Stimulated activated naive CD8-positive, alpha-beta T cell treated with anti-CD3 and anti-CD28 coated beads, Interleukin-15, amount 100 ng/mL, for 72 hours (primary cell): ENCODE measurements at regions not wholly inside any gene's neighbourhood (a gene's known extent, or its start where the extent isn't known, plus 50 kb on each side); places are given as distances from the start of the nearest gene placed in this dataset.
"Not testable (repeated sequence)": the region's sequence is repeated elsewhere in the genome, so short reads cannot be mapped to it uniquely, and the experiment has no call there.

Source experiments
- ATAC-seq: fragments of 150-1000 bp; cut with Tn5 transposase; 2 replicates; pipeline ENCODE4 v1.10.0; 2021; ENCODE audit warnings: mild to moderate bottlenecking, moderate library complexity
- DNase-seq, 2 donors: peaks; one replicate each; pipeline ENCODE4 v3.0.0; 2021 to 2022
- H3K27ac Mint-ChIP-seq, 2 donors: one replicate each; pipeline ENCODE4 v1.8.0; 2022; ENCODE audit warnings: mild to moderate bottlenecking in 2 of 2, mixed read lengths in 2 of 2, moderate library complexity in 2 of 2
- H3K27me3 Mint-ChIP-seq: one replicate; pipeline ENCODE4 v1.8.0; 2022; ENCODE audit warnings: mixed read lengths
- H3K4me1 Mint-ChIP-seq: one replicate; pipeline ENCODE4 v1.8.0; 2022; ENCODE audit warnings: mild to moderate bottlenecking, mixed read lengths
- H3K4me3 Mint-ChIP-seq, 2 donors: one replicate each; pipeline ENCODE4 v1.8.0; 2022; ENCODE audit warnings: mild to moderate bottlenecking in 2 of 2, mixed read lengths in 2 of 2, moderate library complexity in 1 of 2
- H3K9me3 Mint-ChIP-seq, 2 donors: one replicate each; pipeline ENCODE4 v1.8.0; 2022; ENCODE audit warnings: mixed read lengths in 2 of 2

- no peak overlapping the region for H3K27ac Mint-ChIP-seq
- no peaks in the 10 kb centered on the region for H3K9me3 Mint-ChIP-seq
- no peaks in the 10 kb centered on the region for H3K4me1 Mint-ChIP-seq
- DNase-seq: no peak
- no peak for ATAC-seq
- no peaks in the 10 kb centered on the region for H3K27me3 Mint-ChIP-seq
- no peak overlapping the region for H3K4me3 Mint-ChIP-seq
These were observed 342.6 kb downstream of the NSUN3 start for GRCh38 chr3:94405258-94406035.

- H3K4me1 Mint-ChIP-seq: no peaks in the 10 kb centered on the region
- DNase-seq: no peak
- H3K4me3 Mint-ChIP-seq: no peak overlapping the region
- H3K27me3 Mint-ChIP-seq: no peaks in the 10 kb centered on the region
- H3K9me3 Mint-ChIP-seq: no peaks in the 10 kb centered on the region
- no peak overlapping the region for H3K27ac Mint-ChIP-seq
- ATAC-seq: no peak
These were observed 343.7 kb downstream of the NSUN3 start for GRCh38 chr3:94406595-94406994.

GRCh38 chr3:94412936-94413335 lies 350.1 kb downstream of the NSUN3 start:
- H3K9me3 Mint-ChIP-seq, ATAC-seq, H3K4me1 Mint-ChIP-seq, H3K27me3 Mint-ChIP-seq, DNase-seq, H3K4me3 Mint-ChIP-seq: not testable (repeated sequence)
- H3K27ac Mint-ChIP-seq: peak overlapping the region in 1 of 2 donors; percentile 22

GRCh38 chr3:94413336-94414108 lies 350.7 kb downstream of the NSUN3 start:
- DNase-seq (no peak), ATAC-seq (no peak)
- Mint-ChIP-seq H3K9me3 (peaks cover 0 to 3% of the 10 kb centered on the region in 2 donors), H3K4me3 (no peak overlapping the region), H3K27ac (no peak overlapping the region), H3K4me1 (no peaks in the 10 kb centered on the region), H3K27me3 (no peaks in the 10 kb centered on the region)

GRCh38 chr3:94414418-94414817 lies 351.6 kb downstream of the NSUN3 start:
- H3K9me3 Mint-ChIP-seq: peaks cover 0 to 12% of the 10 kb centered on the region in 2 donors
- no peak overlapping the region for H3K4me3 Mint-ChIP-seq
- H3K4me1 Mint-ChIP-seq: no peaks in the 10 kb centered on the region
- DNase-seq (no peak), ATAC-seq (no peak)
- H3K27me3 Mint-ChIP-seq: no peaks in the 10 kb centered on the region
- no peak overlapping the region for H3K27ac Mint-ChIP-seq

- DNase-seq (no peak), ATAC-seq (no peak)
- H3K9me3 Mint-ChIP-seq: peaks cover 5 to 28% of the 10 kb centered on the region in 2 donors
- no peaks in the 10 kb centered on the region for H3K4me1 Mint-ChIP-seq
- H3K27ac Mint-ChIP-seq: no peak overlapping the region
- no peak overlapping the region for H3K4me3 Mint-ChIP-seq
- no peaks in the 10 kb centered on the region for H3K27me3 Mint-ChIP-seq
These were observed 353.9 kb downstream of the NSUN3 start for GRCh38 chr3:94416768-94417167.

- peaks cover 9 to 33% of the 10 kb centered on the region in 2 donors for H3K9me3 Mint-ChIP-seq
- no peaks in the 10 kb centered on the region for H3K4me1 Mint-ChIP-seq
- DNase-seq (no peak), ATAC-seq (no peak)
- H3K4me3 Mint-ChIP-seq: no peak overlapping the region
- H3K27me3 Mint-ChIP-seq: no peaks in the 10 kb centered on the region
- H3K27ac Mint-ChIP-seq: peak overlapping the region in 1 of 2 donors; percentile 28
These were observed 355.1 kb downstream of the NSUN3 start for GRCh38 chr3:94417963-94418455.

- peaks cover 14 to 33% of the 10 kb centered on the region in 2 donors for H3K9me3 Mint-ChIP-seq
- H3K27ac Mint-ChIP-seq: no peak overlapping the region
- no peak for DNase-seq
- no peak for ATAC-seq
- H3K4me1 Mint-ChIP-seq: no peaks in the 10 kb centered on the region
- no peaks in the 10 kb centered on the region for H3K27me3 Mint-ChIP-seq
- no peak overlapping the region for H3K4me3 Mint-ChIP-seq
These were observed 358.1 kb downstream of the NSUN3 start for GRCh38 chr3:94420931-94421330.

GRCh38 chr3:94423578-94423977 lies 360.7 kb downstream of the NSUN3 start:
- H3K4me1 Mint-ChIP-seq: no peaks in the 10 kb centered on the region
- no peak overlapping the region for H3K27ac Mint-ChIP-seq
- ATAC-seq (no peak), DNase-seq (no peak)
- peaks cover 17 to 29% of the 10 kb centered on the region in 2 donors for H3K9me3 Mint-ChIP-seq
- no peak overlapping the region for H3K4me3 Mint-ChIP-seq
- H3K27me3 Mint-ChIP-seq: no peaks in the 10 kb centered on the region

- Mint-ChIP-seq H3K27ac (no peak overlapping the region), H3K27me3 (no peaks in the 10 kb centered on the region), H3K4me3 (no peak overlapping the region), H3K4me1 (no peaks in the 10 kb centered on the region), H3K9me3 (peaks cover 0 to 5% of the 10 kb centered on the region in 2 donors)
- ATAC-seq: no peak
- no peak for DNase-seq
These were observed 366.7 kb downstream of the NSUN3 start for GRCh38 chr3:94429517-94429916.

GRCh38 chr3:94431876-94432570 lies 369.2 kb downstream of the NSUN3 start:
- no peaks in the 10 kb centered on the region for H3K9me3 Mint-ChIP-seq
- no peaks in the 10 kb centered on the region for H3K4me1 Mint-ChIP-seq
- ATAC-seq (no peak), DNase-seq (no peak)
- H3K27ac Mint-ChIP-seq: no peak overlapping the region
- H3K27me3 Mint-ChIP-seq: no peaks in the 10 kb centered on the region
- no peak overlapping the region for H3K4me3 Mint-ChIP-seq

GRCh38 chr3:94433811-94434210 lies 370.9 kb downstream of the NSUN3 start:
- Mint-ChIP-seq H3K9me3 (peaks cover 0 to 7% of the 10 kb centered on the region in 2 donors), H3K27me3 (no peaks in the 10 kb centered on the region), H3K27ac (no peak overlapping the region), H3K4me1 (no peaks in the 10 kb centered on the region), H3K4me3 (no peak overlapping the region)
- DNase-seq: no peak
- no peak for ATAC-seq

GRCh38 chr3:94440767-94441493 lies 378.1 kb downstream of the NSUN3 start:
- DNase-seq: no peak
- ATAC-seq: no peak
- H3K4me3 Mint-ChIP-seq: no peak overlapping the region
- no peak overlapping the region for H3K27ac Mint-ChIP-seq
- H3K27me3 Mint-ChIP-seq: no peaks in the 10 kb centered on the region
- no peaks in the 10 kb centered on the region for H3K4me1 Mint-ChIP-seq
- H3K9me3 Mint-ChIP-seq: peaks cover 0 to 7% of the 10 kb centered on the region in 2 donors

- Mint-ChIP-seq H3K4me1 (no peaks in the 10 kb centered on the region), H3K4me3 (no peak overlapping the region), H3K27ac (no peak overlapping the region), H3K27me3 (no peaks in the 10 kb centered on the region), H3K9me3 (peaks cover 0 to 7% of the 10 kb centered on the region in 2 donors)
- DNase-seq (no peak), ATAC-seq (no peak)
These were observed 378.6 kb downstream of the NSUN3 start for GRCh38 chr3:94441494-94441847.

- no peaks in the 10 kb centered on the region for H3K27me3 Mint-ChIP-seq
- H3K9me3 Mint-ChIP-seq: peaks cover 5 to 16% of the 10 kb centered on the region in 2 donors
- ATAC-seq (no peak), DNase-seq (no peak)
- no peaks in the 10 kb centered on the region for H3K4me1 Mint-ChIP-seq
- H3K4me3 Mint-ChIP-seq: no peak overlapping the region
- no peak overlapping the region for H3K27ac Mint-ChIP-seq
These were observed 391.0 kb downstream of the NSUN3 start for GRCh38 chr3:94453864-94454263.
